ENCODE measurements at regions not wholly inside any gene's neighbourhood (a gene's known extent, or its start where the extent isn't known, plus 50 kb on each side); places are given as distances from the start of the nearest gene placed in this dataset.

GRCh38 chr4:34091451-34091850 is 2152.9 kb downstream of the ARAP2 start (continued):
- TF ChIP-seq PATZ1 (CRISPR knock-in tag; IDR thresholded peaks at IDR 0.05; ENCODE audit: borderline replicate concordance) (no peak), TOX (CRISPR knock-in tag; IDR thresholded peaks at IDR 0.05; ENCODE audit: borderline replicate concordance) (no peak), RARB (CRISPR knock-in tag; IDR thresholded peaks at IDR 0.05) (no peak), GLIS3 (CRISPR knock-in tag; IDR thresholded peaks at IDR 0.05) (no peak), ARNTL (CRISPR knock-in tag; IDR thresholded peaks at IDR 0.05; ENCODE audit: borderline replicate concordance, low read depth) (no peak), ZFP30 (CRISPR knock-in tag; IDR thresholded peaks at IDR 0.05) (no peak), ESRRG (CRISPR knock-in tag; IDR thresholded peaks at IDR 0.05) (no peak), BACH2 (CRISPR knock-in tag; IDR thresholded peaks at IDR 0.05; ENCODE audit: borderline replicate concordance) (no peak)

- TF ChIP-seq ESRRG (CRISPR knock-in tag; IDR thresholded peaks at IDR 0.05) (no peak), SNAI2 (CRISPR knock-in tag; IDR thresholded peaks at IDR 0.05) (no peak), ZC3H10 (CRISPR knock-in tag; IDR thresholded peaks at IDR 0.05) (no peak), ZFP3 (CRISPR knock-in tag; IDR thresholded peaks at IDR 0.05) (no peak), TCF4 (CRISPR knock-in tag; IDR thresholded peaks at IDR 0.05; ENCODE audit: borderline replicate concordance) (no peak), CSDC2 (CRISPR knock-in tag; IDR thresholded peaks at IDR 0.05) (no peak), ISL1 (CRISPR knock-in tag; IDR thresholded peaks at IDR 0.05) (no peak), OSR1 (CRISPR knock-in tag; IDR thresholded peaks at IDR 0.05) (no peak), ARNTL (CRISPR knock-in tag; IDR thresholded peaks at IDR 0.05; ENCODE audit: borderline replicate concordance, low read depth) (no peak), GLIS3 (CRISPR knock-in tag; IDR thresholded peaks at IDR 0.05) (no peak), ZNF70 (CRISPR knock-in tag; IDR thresholded peaks at IDR 0.05) (no peak), ZNF8 (CRISPR knock-in tag; IDR thresholded peaks at IDR 0.05) (no peak), ZNF565 (CRISPR knock-in tag; conservative IDR thresholded peaks at IDR 0.05; ENCODE audit: low read depth) (no peak), CREB5 (CRISPR knock-in tag; IDR thresholded peaks at IDR 0.05; ENCODE audit: low read depth) (no peak), BACH2 (CRISPR knock-in tag; IDR thresholded peaks at IDR 0.05; ENCODE audit: borderline replicate concordance) (no peak), PPARA (CRISPR knock-in tag; IDR thresholded peaks at IDR 0.05; ENCODE audit: borderline replicate concordance) (no peak), POU6F1 (CRISPR knock-in tag; IDR thresholded peaks at IDR 0.05; ENCODE audit: borderline replicate concordance, low read depth) (no peak), RARB (CRISPR knock-in tag; IDR thresholded peaks at IDR 0.05) (no peak), TSHZ2 (CRISPR knock-in tag; IDR thresholded peaks at IDR 0.05) (no peak), TOX (CRISPR knock-in tag; IDR thresholded peaks at IDR 0.05; ENCODE audit: borderline replicate concordance) (no peak)
- ATAC-seq = no peak
Observed at GRCh38 chr4:34094114-34094513, 2150.2 kb downstream of the ARAP2 start.

GRCh38 chr4:34105311-34105710 is 2139.0 kb downstream of the ARAP2 start:
- ATAC-seq = no peak
- TF ChIP-seq ZFP30 (CRISPR knock-in tag; IDR thresholded peaks at IDR 0.05) (no peak), ARNTL (CRISPR knock-in tag; IDR thresholded peaks at IDR 0.05; ENCODE audit: borderline replicate concordance, low read depth) (no peak), CSDC2 (CRISPR knock-in tag; IDR thresholded peaks at IDR 0.05) (no peak), ZNF565 (CRISPR knock-in tag; conservative IDR thresholded peaks at IDR 0.05; ENCODE audit: low read depth) (no peak), PATZ1 (CRISPR knock-in tag; IDR thresholded peaks at IDR 0.05; ENCODE audit: borderline replicate concordance) (no peak), ZC3H10 (CRISPR knock-in tag; IDR thresholded peaks at IDR 0.05) (no peak), RARB (CRISPR knock-in tag; IDR thresholded peaks at IDR 0.05) (no peak), ESRRG (CRISPR knock-in tag; IDR thresholded peaks at IDR 0.05) (no peak), GLIS3 (CRISPR knock-in tag; IDR thresholded peaks at IDR 0.05) (no peak), ISL1 (CRISPR knock-in tag; IDR thresholded peaks at IDR 0.05) (no peak), TSHZ2 (CRISPR knock-in tag; IDR thresholded peaks at IDR 0.05) (no peak), CREB5 (CRISPR knock-in tag; IDR thresholded peaks at IDR 0.05; ENCODE audit: low read depth) (no peak), OSR1 (CRISPR knock-in tag; IDR thresholded peaks at IDR 0.05) (no peak)

Measured in SK-N-SH treated with all-trans-retinoic acid at 6 μM for 48 hours (cell line).